HG03159 (cell line): ENCODE measurements at regions not wholly inside any gene's neighbourhood (a gene's known extent, or its start where the extent isn't known, plus 50 kb on each side); places are given as distances from the start of the nearest gene placed in this dataset.
"Not testable (repeated sequence)": the region's sequence is repeated elsewhere in the genome, so short reads cannot be mapped to it uniquely, and the experiment has no call there.

Source experiments
- ATAC-seq: cut with Tn5 transposase; IDR thresholded peaks from one replicate; pipeline ENCODE4 v1.9.1; 2021; ENCODE audit warnings: mild to moderate bottlenecking, moderate library complexity; ENCODE audit not compliant: unreplicated experiment

DNA sequence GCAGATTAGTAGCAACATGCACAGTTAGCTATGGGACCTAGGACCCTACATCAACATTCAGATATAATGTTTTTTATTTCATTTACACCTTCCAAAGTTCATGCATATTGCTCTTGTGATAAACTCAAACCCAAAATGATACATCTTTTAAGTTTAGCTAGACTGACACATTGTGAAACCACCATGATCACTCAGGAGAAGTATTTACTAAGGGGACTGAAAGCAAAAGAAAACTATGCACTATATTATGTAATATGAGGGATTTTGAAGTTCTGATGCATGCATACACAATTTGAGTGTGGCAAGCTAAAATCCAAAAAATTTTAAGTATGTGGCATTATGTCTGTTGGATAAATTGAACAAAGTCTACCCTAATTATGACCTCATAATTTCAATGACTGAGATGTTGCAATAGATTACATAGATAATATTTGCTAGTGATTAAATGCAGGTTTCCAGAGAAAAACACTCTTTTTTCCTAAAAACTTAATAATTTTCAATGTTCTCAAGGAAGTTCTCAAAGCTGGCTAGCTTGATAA, 914.8 kb upstream of the GRIA3 start:
- no peak for ATAC-seq

DNA sequence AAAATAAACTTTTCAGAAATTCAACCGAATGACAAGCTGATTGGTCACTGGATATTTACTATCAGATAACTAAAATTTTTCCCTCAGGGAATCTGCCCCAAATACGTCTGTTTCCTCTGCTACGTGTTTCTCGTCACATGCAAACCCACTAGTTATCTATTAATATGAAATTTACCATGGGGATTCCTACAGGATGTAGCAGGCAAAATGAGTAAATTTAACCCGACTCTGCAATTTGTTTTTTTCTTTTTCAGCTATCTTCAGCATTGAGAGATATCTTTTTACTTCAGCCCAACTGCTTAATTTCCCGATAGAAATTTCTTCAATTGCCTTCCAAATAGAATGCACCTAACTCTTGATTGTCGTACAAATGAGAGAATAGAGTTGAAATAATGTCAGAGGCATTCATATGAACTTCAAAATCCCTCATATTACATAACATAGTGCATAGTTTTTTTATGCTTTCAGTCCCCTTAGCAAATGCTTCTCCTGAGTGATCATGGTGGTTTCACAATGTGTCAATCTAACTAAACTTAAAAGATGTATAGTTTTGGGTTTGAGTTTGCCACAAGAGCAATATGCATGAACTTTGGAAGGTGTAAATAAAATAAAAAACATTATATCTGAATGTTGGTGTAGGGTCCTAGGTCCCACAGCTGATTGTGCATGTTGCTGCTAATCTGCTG, 913.1 kb upstream of the GRIA3 start:
- ATAC-seq, result no peak

DNA sequence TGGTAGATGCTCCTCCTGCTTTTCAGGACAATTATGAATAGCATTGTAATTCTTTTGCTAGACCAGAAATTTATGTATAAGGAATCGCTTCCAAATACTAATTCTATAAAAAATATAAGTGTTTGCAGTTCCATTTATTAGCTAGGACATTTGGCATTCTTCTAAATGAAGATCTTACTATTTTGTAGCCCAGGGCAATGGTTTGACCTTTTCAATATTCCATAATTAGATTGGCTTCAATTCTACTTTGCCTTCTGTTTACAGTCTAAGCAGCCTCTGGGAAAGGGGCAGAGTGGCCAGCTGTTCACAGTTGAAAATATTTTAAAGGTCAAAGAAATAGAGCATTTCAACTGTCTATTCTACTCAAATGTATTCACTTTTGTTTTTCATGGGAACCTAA, 912.1 kb upstream of the GRIA3 start:
- no peak for ATAC-seq

DNA sequence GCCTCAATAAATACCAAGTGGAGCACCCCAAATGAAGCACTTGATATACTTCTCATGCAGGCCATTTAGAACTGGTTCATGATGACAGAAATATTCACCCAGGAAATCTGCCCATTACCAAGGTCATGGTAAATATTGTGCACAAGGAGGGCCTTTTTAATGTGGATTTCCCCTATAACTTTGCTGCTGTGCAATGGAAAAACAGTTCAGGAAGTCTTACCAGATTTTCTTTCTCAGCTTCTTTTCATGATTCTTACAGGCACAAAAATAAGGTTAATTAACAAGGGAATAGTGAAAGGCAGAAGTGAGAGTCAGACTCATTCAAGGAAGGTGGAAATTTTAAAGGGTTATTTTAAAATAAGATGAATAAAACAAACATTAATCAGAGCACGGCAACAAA, 904.3 kb upstream of the GRIA3 start:
- ATAC-seq, result no peak

DNA sequence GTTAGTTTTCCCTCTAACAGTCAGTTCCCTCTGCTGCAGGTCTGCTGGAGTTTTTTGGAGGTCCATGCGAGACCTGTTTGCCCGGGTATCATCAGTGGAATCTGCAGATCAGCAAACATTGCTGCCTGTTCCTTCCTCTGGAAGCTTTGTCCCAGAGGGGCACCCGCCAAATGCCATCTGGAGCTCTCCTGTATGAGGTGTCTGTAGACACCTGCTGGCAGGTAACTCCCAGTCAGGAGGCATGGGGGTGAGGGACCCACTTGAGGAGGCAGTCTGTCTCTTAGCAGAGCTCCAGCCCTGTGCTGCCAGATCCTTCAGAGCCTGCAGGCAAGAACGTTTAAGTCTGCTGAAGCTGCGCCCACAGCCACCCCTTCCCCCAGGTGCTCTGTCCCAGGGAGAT, 884.3 kb upstream of the GRIA3 start:
- not testable (repeated sequence) for ATAC-seq

DNA sequence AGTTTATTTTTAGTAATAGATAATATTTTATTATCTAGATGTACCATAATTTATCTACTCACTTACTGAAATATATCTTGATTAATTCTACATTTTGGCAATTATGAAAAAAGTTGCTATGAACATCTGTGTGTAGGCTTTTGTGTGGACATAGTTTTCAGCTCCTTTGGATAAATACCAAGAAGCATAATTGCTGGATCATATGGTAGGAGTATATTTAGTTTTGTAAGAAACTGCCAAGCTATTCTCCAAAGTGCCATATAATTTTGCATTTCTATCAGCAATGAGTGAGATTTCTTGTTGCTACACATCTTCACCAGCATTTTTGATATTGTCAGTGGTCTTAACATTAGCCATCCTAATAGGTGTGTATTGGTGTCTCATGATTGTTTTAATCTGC, 882.6 kb upstream of the GRIA3 start:
- no peak for ATAC-seq

DNA sequence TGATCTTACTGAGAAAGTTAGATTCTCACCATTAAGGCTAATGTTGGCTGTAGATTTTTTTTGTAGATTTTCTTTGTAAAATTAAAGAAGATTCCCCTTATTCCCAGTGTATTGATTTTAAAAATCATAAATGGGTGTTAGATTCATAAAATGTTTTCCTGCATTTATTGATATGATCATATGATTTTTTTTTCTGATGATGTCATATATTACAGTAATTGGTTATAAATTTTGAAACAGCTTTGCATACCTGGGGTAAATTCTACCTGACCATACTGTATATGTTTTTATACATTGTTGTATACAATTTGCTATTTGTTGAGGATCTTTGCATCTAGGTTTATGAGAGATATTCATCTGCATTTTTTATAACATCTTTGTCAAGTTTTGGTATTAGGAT, 880.3 kb upstream of the GRIA3 start:
- ATAC-seq, result no peak

DNA sequence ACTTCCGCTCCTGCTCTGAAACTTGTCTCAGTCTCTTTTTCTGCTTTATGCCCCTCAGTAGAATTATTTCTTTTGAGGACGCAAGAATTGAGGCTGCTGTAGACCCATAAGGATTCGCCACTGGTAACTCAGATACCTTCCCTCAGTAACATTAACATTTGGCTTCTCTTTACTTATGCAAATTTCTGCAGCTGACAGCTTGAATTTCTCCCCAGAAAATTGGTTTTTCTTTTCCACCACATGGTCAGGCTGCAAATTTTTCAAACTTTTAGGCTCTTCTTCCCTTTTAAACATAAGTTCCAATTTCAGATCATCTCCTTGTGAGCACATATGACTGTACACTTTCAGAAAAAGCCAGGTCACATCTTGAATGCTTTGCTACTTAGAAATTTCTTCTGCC, 839.3 kb upstream of the GRIA3 start:
- ATAC-seq, result no peak

DNA sequence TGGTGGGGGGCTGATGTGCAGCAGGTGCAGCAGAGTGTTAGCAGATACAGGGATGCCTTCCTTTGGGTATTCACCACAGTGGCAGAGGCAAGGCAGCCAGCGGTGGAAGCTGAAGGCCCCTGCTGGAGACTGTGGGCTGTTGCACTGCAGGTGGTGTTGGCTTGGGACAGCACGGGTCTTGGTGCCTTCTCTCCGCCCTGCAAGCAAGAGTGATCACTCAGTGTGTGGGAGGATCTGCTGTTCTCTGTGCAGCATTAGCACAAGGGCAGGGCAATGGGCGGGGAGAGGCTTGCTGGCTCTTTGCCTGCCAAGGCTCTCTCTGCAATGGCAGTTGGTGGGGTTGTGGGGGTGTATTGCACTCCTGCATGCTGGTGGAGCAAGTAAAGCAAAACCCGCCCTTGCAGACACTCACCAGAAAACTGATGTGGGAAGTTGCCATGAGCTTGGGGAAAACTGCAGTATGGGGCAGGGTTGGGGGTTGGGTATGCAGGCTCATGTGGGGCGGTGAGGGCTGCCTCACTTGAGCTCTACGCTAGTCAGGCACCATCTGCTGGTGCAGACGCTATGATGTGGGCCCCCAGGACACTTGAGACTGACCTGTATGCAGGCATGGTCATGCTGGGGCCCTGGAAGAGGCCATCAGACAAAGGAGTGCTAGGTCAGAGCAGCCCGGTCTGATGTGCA, 820.8 kb upstream of the GRIA3 start:
- ATAC-seq, result no peak

DNA sequence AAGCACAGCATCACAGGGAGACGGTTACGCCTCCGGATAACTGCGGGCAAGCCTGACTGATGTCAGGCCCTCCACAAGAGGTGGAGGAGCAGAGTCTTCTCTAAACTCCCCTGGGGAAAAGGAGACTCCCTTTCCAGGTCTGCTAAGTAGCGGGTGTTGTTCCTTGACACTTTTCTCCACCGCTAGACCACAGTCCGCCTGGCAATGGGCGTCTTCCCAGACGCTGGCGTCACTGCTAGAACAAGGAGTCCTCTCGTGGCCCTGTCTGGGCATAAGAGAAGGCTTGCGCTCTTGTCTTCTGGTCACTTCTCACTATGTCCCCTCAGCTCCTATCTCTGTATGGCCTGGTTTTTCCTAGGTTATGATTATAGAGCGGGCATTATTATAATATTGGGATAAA, 808.5 kb upstream of the GRIA3 start:
- ATAC-seq, result not testable (repeated sequence)

DNA sequence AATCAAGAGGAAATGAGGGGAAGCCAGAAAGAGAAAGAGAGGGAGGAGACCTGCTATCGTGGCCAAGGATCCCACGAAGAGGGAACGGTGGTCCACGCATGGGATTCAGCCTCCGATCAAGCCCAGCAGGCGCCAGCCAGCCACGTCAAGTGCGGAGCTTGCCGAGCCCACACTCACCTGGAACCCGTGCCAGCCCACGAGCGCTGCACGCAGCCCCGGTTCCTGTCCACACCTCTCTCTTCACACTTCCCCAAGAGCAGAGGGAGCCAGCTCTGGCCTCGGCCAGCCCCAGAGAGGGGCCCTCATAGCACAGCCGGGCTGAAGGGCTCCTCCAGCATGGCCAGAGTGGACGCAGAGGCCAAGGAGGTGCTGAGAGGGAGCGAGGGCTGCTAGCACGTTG, 795.1 kb upstream of the GRIA3 start:
- no peak for ATAC-seq

DNA sequence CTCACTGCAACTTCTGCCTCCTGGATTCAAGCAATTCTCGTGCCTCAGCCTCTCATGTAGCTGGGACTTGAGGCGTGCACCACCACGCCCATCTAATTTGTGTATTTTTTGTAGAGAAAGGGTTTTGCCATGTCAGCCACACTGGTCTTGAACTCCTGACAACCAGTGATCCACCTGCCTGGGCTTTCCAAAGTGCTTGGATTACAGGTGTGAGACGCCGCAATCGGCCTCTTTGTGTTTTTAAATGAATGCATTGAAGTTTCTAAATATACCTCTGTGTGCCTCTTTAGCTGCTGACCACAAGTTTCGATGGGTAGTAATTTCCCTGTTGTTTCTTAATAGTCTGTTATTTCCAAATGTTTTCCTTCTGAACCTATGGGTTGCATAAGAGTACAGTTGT, 765.3 kb upstream of the GRIA3 start:
- no peak for ATAC-seq

DNA sequence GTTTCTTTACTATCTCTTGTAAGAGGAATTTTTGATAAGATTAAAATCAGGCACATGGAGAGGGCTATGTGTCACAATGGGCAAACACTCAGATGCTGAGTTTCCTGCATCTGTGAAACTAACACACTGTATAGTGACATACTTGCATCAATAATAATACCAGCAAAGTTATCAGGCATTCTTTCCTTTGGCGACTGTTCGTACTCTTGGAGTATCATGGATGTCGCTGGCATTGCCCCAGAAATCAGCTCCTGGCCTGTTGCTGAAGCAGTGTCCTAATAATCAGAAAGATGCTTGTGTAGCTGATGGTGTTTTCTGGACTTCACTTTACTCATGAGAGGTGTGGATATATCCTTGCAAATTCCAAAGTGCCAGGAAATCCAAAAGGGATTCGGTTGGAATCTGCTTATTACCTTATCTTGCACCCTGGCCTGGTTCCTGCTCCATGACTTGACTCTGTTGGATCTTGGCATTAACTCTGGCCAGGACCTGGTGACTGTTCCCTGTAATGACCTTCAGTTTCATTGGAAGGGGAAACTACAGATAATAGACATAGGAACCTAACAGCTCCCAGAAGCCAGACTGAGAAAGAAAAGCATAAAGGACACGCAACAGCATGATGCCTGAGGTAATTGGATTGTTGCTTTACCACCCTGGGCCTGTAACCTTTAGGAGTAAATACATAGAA, 762.5 kb upstream of the GRIA3 start:
- no peak for ATAC-seq

DNA sequence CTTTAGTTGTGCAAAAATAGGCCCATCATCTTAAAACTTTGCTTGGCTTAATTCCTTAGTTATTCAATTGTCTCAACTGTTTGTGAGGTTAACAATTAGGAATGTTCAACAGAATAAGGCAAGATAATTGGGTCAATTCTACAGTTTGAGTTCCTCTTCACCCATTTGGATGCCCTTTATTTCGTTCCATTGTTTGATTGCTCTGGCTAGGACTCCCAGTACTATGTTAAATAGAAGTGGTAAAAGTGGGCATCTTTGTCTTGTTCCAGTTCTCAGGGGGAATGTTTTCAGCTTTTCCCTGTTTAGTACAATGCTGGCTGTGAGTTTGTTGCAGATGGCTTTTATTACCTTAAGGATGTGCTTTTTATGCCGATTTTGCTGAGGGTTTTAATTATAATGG, 761.5 kb upstream of the GRIA3 start:
- ATAC-seq, result no peak

DNA sequence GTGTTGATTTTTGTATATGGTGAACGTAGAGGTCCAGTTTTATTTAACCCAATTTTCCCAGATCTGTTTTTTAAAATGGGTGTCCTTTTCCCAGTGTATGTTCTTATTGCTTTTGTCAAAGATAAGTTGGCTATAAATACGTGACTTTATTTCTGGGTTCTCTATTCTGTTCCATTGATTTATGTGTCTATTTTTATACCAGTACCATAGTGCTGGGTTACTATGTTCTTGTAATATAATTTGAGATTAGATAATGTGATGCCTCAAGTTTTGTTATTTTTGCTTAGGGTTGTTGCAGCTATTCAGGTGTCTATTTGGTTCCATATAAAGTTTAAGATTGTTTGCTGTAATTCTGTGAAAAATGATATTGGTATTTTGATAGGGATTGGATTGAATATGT, 749.1 kb upstream of the GRIA3 start:
- ATAC-seq, result no peak

DNA sequence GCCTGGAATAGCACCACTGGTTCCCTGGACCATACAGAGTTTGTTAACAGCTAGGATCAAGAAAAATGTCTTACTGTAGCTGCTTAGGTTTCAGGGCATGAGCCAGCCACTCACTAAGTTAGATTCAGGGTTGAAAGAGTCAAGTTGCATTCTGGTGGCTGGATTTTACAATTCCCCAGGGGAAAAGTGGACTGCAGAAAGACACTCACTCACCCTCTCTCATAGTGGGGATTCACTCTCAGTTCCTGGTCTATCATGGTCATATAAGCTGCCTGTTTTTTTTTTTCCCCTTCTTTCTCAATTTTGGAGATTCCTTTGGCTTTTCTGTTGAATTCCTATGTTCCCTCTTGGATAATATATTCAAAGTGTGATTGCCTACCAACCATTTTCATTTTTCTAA, 744.2 kb upstream of the GRIA3 start:
- ATAC-seq, result no peak

DNA sequence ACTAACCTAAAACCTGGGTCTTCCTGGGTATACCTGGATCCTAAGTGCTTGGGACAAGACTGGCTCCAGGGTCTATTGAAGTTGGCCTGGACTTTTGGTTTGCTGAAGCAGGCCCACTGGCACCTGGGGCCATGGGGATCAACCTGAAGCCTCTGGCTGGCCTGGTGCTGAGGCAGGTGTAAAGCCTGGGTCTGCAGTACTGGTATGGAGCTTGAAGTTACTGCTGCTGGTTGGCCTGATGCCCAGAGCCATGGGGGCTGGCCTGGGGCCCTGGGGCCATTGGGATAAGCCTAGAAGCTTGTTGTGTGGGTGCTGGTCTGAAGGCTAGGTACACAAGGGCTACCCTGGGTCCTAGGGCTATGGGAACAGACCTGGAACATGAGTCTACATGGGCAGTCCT, 743.2 kb upstream of the GRIA3 start:
- ATAC-seq, result no peak

DNA sequence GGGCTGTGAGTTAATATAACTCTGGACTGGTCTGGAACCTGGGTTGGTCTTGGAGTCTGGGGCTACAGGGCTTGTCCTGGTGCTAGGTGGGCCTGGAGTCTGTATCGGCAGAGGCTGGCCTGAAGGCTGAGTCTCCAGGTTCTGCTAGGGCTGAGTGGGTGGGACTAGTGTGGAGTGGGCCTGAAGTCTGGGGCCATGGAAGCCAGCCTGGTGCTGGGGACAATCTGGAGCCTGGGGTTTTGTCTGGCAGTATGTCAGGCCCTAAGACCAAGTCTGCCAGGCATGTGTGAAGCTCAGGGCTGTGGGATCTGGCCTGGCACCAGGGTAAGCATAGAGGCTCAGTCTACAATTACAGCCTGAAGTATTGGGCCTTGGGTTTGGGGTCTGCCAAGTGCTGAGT, 742.6 kb upstream of the GRIA3 start:
- ATAC-seq, result no peak

DNA sequence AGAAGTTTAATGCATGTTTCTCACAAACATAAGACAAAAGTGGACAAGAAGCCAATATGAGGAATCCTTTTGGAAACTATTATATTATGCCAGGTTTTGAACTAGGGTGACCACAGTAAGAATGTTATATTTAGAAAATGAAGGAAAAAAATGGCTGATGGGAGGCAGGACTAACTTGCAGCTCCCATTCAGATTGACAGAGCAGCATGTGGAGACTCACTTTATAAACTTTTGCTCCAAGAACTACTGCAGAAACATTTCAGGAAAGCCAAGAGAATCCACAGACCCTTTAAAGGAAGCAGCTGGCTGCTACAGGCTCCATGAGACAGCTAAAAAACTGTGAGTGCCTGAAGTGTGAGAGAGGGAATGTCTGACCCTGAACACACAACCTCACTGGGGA, 738.6 kb upstream of the GRIA3 start:
- ATAC-seq, result no peak

DNA sequence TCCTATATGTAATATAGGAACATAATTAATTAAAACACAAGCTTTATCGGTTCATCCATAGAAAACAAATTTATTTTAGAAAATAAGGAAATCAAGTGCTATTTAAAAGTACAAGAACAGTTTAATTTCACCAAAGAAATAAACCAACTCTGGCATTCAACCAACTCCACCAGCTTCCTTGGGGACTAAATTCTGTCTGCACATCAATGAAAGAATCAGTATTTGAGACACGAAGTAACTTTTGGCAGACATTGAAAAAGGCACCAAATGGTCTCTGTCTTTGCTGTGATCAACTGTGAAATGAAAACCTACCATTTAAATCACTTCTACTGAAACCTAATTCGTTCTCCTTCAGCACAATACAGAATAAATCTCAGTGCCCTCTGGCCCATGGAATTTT, 719.7 kb upstream of the GRIA3 start:
- no peak for ATAC-seq

DNA sequence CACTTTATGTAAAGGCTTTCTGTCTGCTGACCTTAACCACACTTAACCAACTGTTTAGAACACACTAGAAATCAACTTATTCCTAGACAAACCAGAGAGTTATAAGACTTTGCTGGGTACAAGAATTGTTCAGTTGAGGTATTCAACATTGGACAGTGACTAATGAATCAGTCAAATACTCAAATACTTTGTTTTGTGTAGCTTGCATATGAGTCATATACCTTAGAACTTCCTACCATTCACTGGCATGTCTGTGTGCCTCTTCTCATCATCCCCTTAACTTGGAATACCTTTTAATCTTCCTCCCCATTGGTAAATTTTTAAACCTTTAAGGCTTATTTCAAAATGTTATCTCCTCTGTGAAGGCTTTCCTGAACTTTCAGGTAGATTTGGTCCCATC, 708.8 kb upstream of the GRIA3 start:
- ATAC-seq, result no peak

DNA sequence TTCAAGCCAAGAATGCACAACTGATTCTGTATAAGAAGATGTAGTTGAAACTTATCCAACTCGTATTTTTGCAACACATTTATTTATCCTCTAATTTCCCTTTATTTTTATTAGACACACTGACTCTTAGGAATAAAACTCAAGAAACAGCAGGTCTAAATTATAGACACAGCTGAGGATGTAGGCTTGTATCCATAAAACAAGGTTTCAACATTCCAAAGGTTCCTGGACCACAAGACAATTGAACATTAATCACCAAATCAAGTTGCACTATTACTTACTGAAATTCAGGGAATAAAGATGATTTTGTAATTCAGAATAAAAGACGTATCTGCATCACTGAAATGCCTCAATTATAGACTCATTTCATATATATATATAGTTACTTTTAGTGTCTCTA, 683.5 kb upstream of the GRIA3 start:
- no peak for ATAC-seq
